ENCODE measurements at regions not wholly inside any gene's neighbourhood (a gene's known extent, or its start where the extent isn't known, plus 50 kb on each side); places are given as distances from the start of the nearest gene placed in this dataset.

- no peak for TF ChIP-seq CTCF (IDR thresholded peaks at IDR 0.05; ENCODE audit: low read depth, low read length)
- no peak overlapping the region for H3K4me3 ChIP-seq (ENCODE audit: low read depth, low read length)
Measured at GRCh38 chr1:216898801-216899200, 175.6 kb upstream of the ESRRG start.

- no peak for TF ChIP-seq CTCF (IDR thresholded peaks at IDR 0.05; ENCODE audit: low read depth, low read length)
- no peak overlapping the region for H3K4me3 ChIP-seq (ENCODE audit: low read depth, low read length)
Measured at GRCh38 chr1:216896146-216896545, 172.9 kb upstream of the ESRRG start.

GRCh38 chr1:216894494-216894893 lies 171.3 kb upstream of the ESRRG start:
- no peak overlapping the region for H3K4me3 ChIP-seq (ENCODE audit: low read depth, low read length)
- TF ChIP-seq CTCF (IDR thresholded peaks at IDR 0.05; ENCODE audit: low read depth, low read length): no peak

GRCh38 chr1:216892581-216893160 lies 169.4 kb upstream of the ESRRG start:
- no peak overlapping the region for H3K4me3 ChIP-seq (ENCODE audit: low read depth, low read length)
- no peak for TF ChIP-seq CTCF (IDR thresholded peaks at IDR 0.05; ENCODE audit: low read depth, low read length)

GRCh38 chr1:216890871-216891270 lies 167.6 kb upstream of the ESRRG start:
- no peak for TF ChIP-seq CTCF (IDR thresholded peaks at IDR 0.05; ENCODE audit: low read depth, low read length)
- H3K4me3 ChIP-seq (ENCODE audit: low read depth, low read length): no peak overlapping the region

- H3K4me3 ChIP-seq (ENCODE audit: low read depth, low read length): no peak overlapping the region
- TF ChIP-seq CTCF (IDR thresholded peaks at IDR 0.05; ENCODE audit: low read depth, low read length): no peak
Measured at GRCh38 chr1:216888731-216889130, 165.5 kb upstream of the ESRRG start.

GRCh38 chr1:216887032-216887431 lies 163.8 kb upstream of the ESRRG start:
- H3K4me3 ChIP-seq (ENCODE audit: low read depth, low read length): no peak overlapping the region
- TF ChIP-seq CTCF (IDR thresholded peaks at IDR 0.05; ENCODE audit: low read depth, low read length): no peak

Measured in WI38 (cell line).